ENCODE measurements at regions not wholly inside any gene's neighbourhood (a gene's known extent, or its start where the extent isn't known, plus 50 kb on each side); places are given as distances from the start of the nearest gene placed in this dataset.

DNA sequence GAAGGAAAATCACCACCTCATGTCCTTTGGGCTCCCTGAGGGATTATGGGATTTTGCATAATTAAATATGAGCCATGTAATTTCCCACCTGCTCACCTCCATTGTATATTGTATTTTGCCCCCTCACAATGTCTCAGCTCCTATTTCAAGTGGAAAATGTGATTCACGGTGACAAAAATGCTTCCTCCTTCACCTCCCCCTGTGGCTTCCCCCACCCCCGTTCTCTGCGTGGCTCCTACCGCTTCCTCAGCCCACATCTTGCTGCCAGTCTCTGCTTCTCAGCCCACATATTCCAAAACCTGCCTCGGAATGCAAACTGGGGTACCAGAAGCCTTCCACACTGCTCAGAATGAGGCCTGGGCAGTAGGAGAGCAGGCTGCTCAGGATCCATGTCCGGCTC lies 394.5 kb upstream of the C16orf82 start:
- BruUV-seq (replicated peaks), result no TSS peak
- SMC1A ChIA-PET (ENCODE audit: uncharacterized antibody, unreplicated experiment), result no interaction called here
- ATAC-seq (no peak), FAIRE-seq (no peak), DNase-seq (ENCODE audit: low read depth, low spot score) (no peak)
- no peak overlapping the region for H3K9ac ChIP-seq (ENCODE audit: control insufficient read depth, insufficient read depth, low read length)
- no peaks in the 10 kb centered on the region for H3K36me3 ChIP-seq (ENCODE audit: control insufficient read depth in 2 of 2, insufficient read depth in 2 of 2, low read length in 1 of 2)
- H3K4me3 ChIP-seq, result no peak overlapping the region
- no peaks in the 10 kb centered on the region for H3K79me2 ChIP-seq (ENCODE audit: control insufficient read depth, insufficient read depth, low read length)
- no peaks in the 10 kb centered on the region for H3K9me3 ChIP-seq (replicated peaks; ENCODE audit: control insufficient read depth, insufficient read depth, low read length)
- H3K27ac ChIP-seq (ENCODE audit: control insufficient read depth, insufficient read depth), result no peak overlapping the region
- intact Hi-C loops (cut with micrococcal nuclease; ENCODE audit: unreplicated experiment) (no loop called here), in situ Hi-C loops (cut with MboI) (no loop called here)
- WGBS (ENCODE audit: insufficient coverage, insufficient replicate concordance, low lambda C conversion rate, missing lambda C conversion rate), result 2% methylated on average over 6 of the region's 6 CpGs
- CTCF ChIA-PET, result no interaction called here
- TF ChIP-seq HCFC1 (IDR thresholded peaks at IDR 0.05; ENCODE audit: low read length) (no peak), STAT3 (IDR thresholded peaks at IDR 0.05; ENCODE audit: low read depth, low read length) (no peak), USF1 (IDR thresholded peaks at IDR 0.05; ENCODE audit: borderline replicate concordance, extremely low read length, insufficient read depth, low read depth, low read length) (no peak), RFX5 (IDR thresholded peaks at IDR 0.05; ENCODE audit: low read depth, low read length) (no peak), KLF5 (IDR thresholded peaks at IDR 0.05; ENCODE audit: partially characterized antibody) (no peak), E2F4 (IDR thresholded peaks at IDR 0.05; ENCODE audit: low read depth, low read length) (no peak), MYB (IDR thresholded peaks at IDR 0.05; ENCODE audit: borderline replicate concordance, low read depth, low read length) (no peak), TBL1XR1 (IDR thresholded peaks at IDR 0.05; ENCODE audit: low read depth, low read length) (no peak), LARP7 (IDR thresholded peaks at IDR 0.05) (no peak), WRNIP1 (IDR thresholded peaks at IDR 0.05; ENCODE audit: borderline replicate concordance, low read depth, low read length) (no peak), BCL3 (IDR thresholded peaks at IDR 0.05; ENCODE audit: borderline replicate concordance, insufficient read depth, low read depth, low read length, poor library complexity, severe bottlenecking) (no peak), HDAC6 (IDR thresholded peaks at IDR 0.05; ENCODE audit: unreplicated experiment) (no peak), YBX1 (IDR thresholded peaks at IDR 0.05) (no peak), MTA2 (IDR thresholded peaks at IDR 0.05; ENCODE audit: low read depth) (no peak), CEBPB (IDR thresholded peaks at IDR 0.05; ENCODE audit: borderline replicate concordance in 1 of 2, low read depth in 2 of 2, low read length in 2 of 2) (no peak), NBN (IDR thresholded peaks at IDR 0.05) (no peak), SIX5 (IDR thresholded peaks at IDR 0.05; ENCODE audit: low read depth, low read length, severe bottlenecking) (no peak)
- no peaks in the 10 kb centered on the region for H3K27me3 ChIP-seq (replicated peaks in 1 of 2; ENCODE audit: control insufficient read depth in 2 of 2, insufficient read depth in 2 of 2, low read length in 1 of 2)
- no peaks in the 10 kb centered on the region for H4K20me1 ChIP-seq (ENCODE audit: control insufficient read depth, insufficient read depth)
- POLR2A ChIA-PET, result no interaction called here
- H2AFZ ChIP-seq (ENCODE audit: control insufficient read depth, low read depth, low read length), result no peak overlapping the region
- H3K4me2 ChIP-seq (ENCODE audit: control insufficient read depth, insufficient read depth), result no peak overlapping the region
- RAD21 ChIA-PET (ENCODE audit: unreplicated experiment), result no interaction called here
- H3K4me1 ChIP-seq (ENCODE audit: control insufficient read depth, insufficient read depth, low read length), result no peaks in the 10 kb centered on the region

All from GM12878 (cell line).